B cell (primary cell): ENCODE measurements at regions not wholly inside any gene's neighbourhood (a gene's known extent, or its start where the extent isn't known, plus 50 kb on each side); places are given as distances from the start of the nearest gene placed in this dataset.

ENCODE experiments used
- ATAC-seq: fragments of 200-7000 bp; cut with Tn5 transposase; one replicate; pipeline ENCODE4 v1.10.0; 2021; ENCODE audit warnings: low read depth, mild to moderate bottlenecking, moderate number of reproducible peaks, moderate library complexity
- CTCF ChIA-PET: fragments of 350-600 bp; sonication (Branson Sonifier 250); formaldehyde crosslinking; loops from one replicate; lab custom pipeline; 2021; ENCODE audit warnings: antibody characterized with exemption, inconsistent platforms; lab: Charles Lee
- POLR2A ChIA-PET: fragments of 350-600 bp; sonication (Branson Sonifier 250); formaldehyde crosslinking; loops from one replicate; lab custom pipeline; 2021; ENCODE audit warnings: antibody characterized with exemption; lab: Charles Lee
- DNase-seq: peaks from one replicate; pipeline ENCODE4 v3.0.0; 2013
- H2AFZ ChIP-seq: 2 replicates; pipeline ENCODE4 v1.6.1; 2012; ENCODE audit warnings: mild to moderate bottlenecking, low read depth, low read length; ENCODE audit not compliant: insufficient read depth, poor library complexity, severe bottlenecking
- H3K27ac ChIP-seq, 2 donors: 1 replicate in 1 of 2; 2 replicates in 1 of 2; pipeline ENCODE4 v1.5.1; 2012 to 2013; ENCODE audit warnings: low read length in 2 of 2, mild to moderate bottlenecking in 2 of 2, moderate library complexity in 1 of 2
- H3K27me3 ChIP-seq, 4 experiments: fragments of 200-600 bp in 1 of 4; sonication (generic) in 1 of 4; replicated peaks in 1 of 4; 1 replicate in 2 of 4; 2 replicates in 2 of 4; pipeline versions ENCODE4 v1.6.1 to v1.7.0; 2013 to 2016; ENCODE audit warnings: low read length in 3 of 4, mild to moderate bottlenecking in 2 of 4, mixed read lengths in 1 of 4, moderate library complexity in 1 of 4; ENCODE audit not compliant: insufficient read depth in 4 of 4, control insufficient read depth in 3 of 4; ENCODE audit errors: control extremely low read depth in 1 of 4
- H3K36me3 ChIP-seq, 2 experiments: replicated peaks in 1 of 2; 1 replicate in 1 of 2; 2 replicates in 1 of 2; pipeline versions ENCODE4 v1.6.1 to v1.7.1; 2013; ENCODE audit warnings: low read length in 1 of 2; ENCODE audit not compliant: insufficient read depth in 2 of 2, control insufficient read depth in 1 of 2; ENCODE audit errors: control extremely low read depth in 1 of 2, extremely low read depth in 1 of 2
- H3K4me1 ChIP-seq, 2 donors: fragments of 200-600 bp in 1 of 2; sonication (generic) in 1 of 2; 1 replicate in 1 of 2; 2 replicates in 1 of 2; pipeline versions ENCODE4 v1.5.1 to v1.6.1; 2013 to 2017; ENCODE audit warnings: low read length in 2 of 2; ENCODE audit not compliant: control insufficient read depth in 2 of 2, insufficient read depth in 2 of 2
- H3K4me2 ChIP-seq: replicated peaks from 2 replicates; pipeline ENCODE3; 2012; ENCODE audit warnings: mild to moderate bottlenecking, low read depth, low read length; ENCODE audit not compliant: poor library complexity, severe bottlenecking
- H3K4me3 ChIP-seq, 5 experiments: fragments of 200-600 bp in 1 of 5; sonication (generic) in 1 of 5; 1 replicate in 3 of 5; 2 replicates in 2 of 5; pipeline versions ENCODE4 v1.5.1 to v1.7.0; 2011 to 2016; ENCODE audit warnings: low read length in 4 of 5, mild to moderate bottlenecking in 4 of 5, low read depth in 2 of 5, control low read depth in 1 of 5, moderate library complexity in 1 of 5; ENCODE audit not compliant: insufficient read depth in 1 of 5; ENCODE audit errors: control extremely low read depth in 1 of 5, extremely low read depth in 1 of 5
- H3K79me2 ChIP-seq: fragments of 200-600 bp; sonication (generic); one replicate; pipeline ENCODE4 v1.6.0; 2016; ENCODE audit warnings: low read length; ENCODE audit not compliant: control insufficient read depth, insufficient read depth
- H3K9ac ChIP-seq: fragments of 200-600 bp; sonication (generic); 2 replicates; pipeline ENCODE4 v1.6.1; 2017; ENCODE audit warnings: mild to moderate bottlenecking, low read length, moderate library complexity
- H3K9me3 ChIP-seq, 3 donors: one replicate each; pipeline versions ENCODE4 v1.6.1 to v1.7.1; 2013; ENCODE audit warnings: low read length in 2 of 3; ENCODE audit not compliant: control insufficient read depth in 2 of 3, insufficient read depth in 1 of 3; ENCODE audit errors: control extremely low read depth in 1 of 3
- H4K20me1 ChIP-seq: 2 replicates; pipeline ENCODE4 v1.6.0; 2012; ENCODE audit warnings: mild to moderate bottlenecking, low read length; ENCODE audit not compliant: insufficient read depth, control insufficient read depth, poor library complexity, severe bottlenecking
- H3K27ac Mint-ChIP-seq: one replicate; pipeline ENCODE4 v1.8.0; 2021; ENCODE audit warnings: mixed read lengths
- H3K27me3 Mint-ChIP-seq: one replicate; pipeline ENCODE4 v1.8.0; 2021; ENCODE audit warnings: mixed read lengths
- H3K4me1 Mint-ChIP-seq: one replicate; pipeline ENCODE4 v1.8.0; 2021; ENCODE audit warnings: mixed read lengths
- H3K4me3 Mint-ChIP-seq: one replicate; pipeline ENCODE4 v1.8.0; 2021; ENCODE audit warnings: mixed read lengths
- H3K9me3 Mint-ChIP-seq: one replicate; pipeline ENCODE4 v1.8.0; 2022; ENCODE audit warnings: mixed read lengths; ENCODE audit not compliant: insufficient read depth
- CTCF ChIP-seq: fragments of 200-600 bp; IDR thresholded peaks from one replicate; pipeline ENCODE4 v1.8.0; 2022; ENCODE audit warnings: antibody characterized with exemption, mild to moderate bottlenecking
- EZH2 ChIP-seq: IDR thresholded peaks from 2 replicates; pipeline ENCODE4 v1.6.1; 2012; ENCODE audit warnings: borderline replicate concordance, low read depth, mild to moderate bottlenecking, moderate library complexity, low read length; ENCODE audit not compliant: insufficient read depth, poor library complexity, severe bottlenecking
- WGBS: methylation state at CpG from one replicate; pipeline ENCODE4 v1.1.5; 2013; ENCODE audit warnings: missing lambda C conversion rate; ENCODE audit not compliant: insufficient coverage; 5-methylcytosine and 5-hydroxymethylcytosine counted together
- intact Hi-C: fragments of 100-400 bp; cut with micrococcal nuclease; formaldehyde crosslinking; loops from one replicate; pipeline ENCODE4 v1.10.0; 2022

- Mint-ChIP-seq H3K4me3 (no peak overlapping the region), H3K9me3 (no peaks in the 10 kb centered on the region), H3K27ac (no peak overlapping the region), H3K4me1 (no peaks in the 10 kb centered on the region), H3K27me3 (no peaks in the 10 kb centered on the region)
- ATAC-seq (no peak), DNase-seq (no peak)
- no peaks in the 10 kb centered on the region for H4K20me1 ChIP-seq
- H3K27me3 ChIP-seq = no peaks in the 10 kb centered on the region
- POLR2A ChIA-PET = no interaction called here
- CTCF ChIA-PET = no interaction called here
- H3K27ac ChIP-seq = no peak overlapping the region
- no peaks in the 10 kb centered on the region for H3K79me2 ChIP-seq
- no peak overlapping the region for H3K4me2 ChIP-seq
- no peak overlapping the region for H3K4me3 ChIP-seq
- H3K4me1 ChIP-seq = no peaks in the 10 kb centered on the region
- no CpG with 5 or more reads among the region's 1 CpG for WGBS
- H3K9ac ChIP-seq = no peak overlapping the region
- intact Hi-C loops = no loop called here
- H2AFZ ChIP-seq = no peak overlapping the region
- H3K36me3 ChIP-seq = no peaks in the 10 kb centered on the region
- no peaks in the 10 kb centered on the region for H3K9me3 ChIP-seq
- TF ChIP-seq CTCF = no peak
- TF ChIP-seq EZH2 = no peak
These were observed 269.1 kb upstream of the GLI3 start for GRCh38 chr7:42506097-42506496.

- no peak overlapping the region for H3K4me3 Mint-ChIP-seq
- H3K4me3 ChIP-seq = no peak overlapping the region
- no CpG with 5 or more reads among the region's 1 CpG for WGBS
- intact Hi-C loops = no loop called here
- no peaks in the 10 kb centered on the region for H3K36me3 ChIP-seq
- H3K4me1 Mint-ChIP-seq = no peaks in the 10 kb centered on the region
- no peaks in the 10 kb centered on the region for H4K20me1 ChIP-seq
- POLR2A ChIA-PET = no interaction called here
- TF ChIP-seq EZH2 (no peak), CTCF (no peak)
- no peaks in the 10 kb centered on the region for H3K4me1 ChIP-seq
- no peak overlapping the region for H3K27ac ChIP-seq
- H2AFZ ChIP-seq = no peak overlapping the region
- DNase-seq (no peak), ATAC-seq (no peak)
- no peak overlapping the region for H3K4me2 ChIP-seq
- CTCF ChIA-PET = no interaction called here
- no peaks in the 10 kb centered on the region for H3K9me3 Mint-ChIP-seq
- no peaks in the 10 kb centered on the region for H3K79me2 ChIP-seq
- H3K27ac Mint-ChIP-seq = no peak overlapping the region
- peaks cover 2% of the 10 kb centered on the region for H3K27me3 Mint-ChIP-seq
- H3K9ac ChIP-seq = no peak overlapping the region
- no peaks in the 10 kb centered on the region for H3K9me3 ChIP-seq
- no peaks in the 10 kb centered on the region for H3K27me3 ChIP-seq
These were observed 265.0 kb upstream of the GLI3 start for GRCh38 chr7:42502022-42502421.
